ENCODE measurements at regions not wholly inside any gene's neighbourhood (a gene's known extent, or its start where the extent isn't known, plus 50 kb on each side); places are given as distances from the start of the nearest gene placed in this dataset.

- TF ChIP-seq EZH2phosphoT487 (IDR thresholded peaks at IDR 0.05; ENCODE audit: borderline replicate concordance, low read length) (no peak), CTCF (IDR thresholded peaks at IDR 0.05; ENCODE audit: low read depth, low read length, poor library complexity, severe bottlenecking) (no peak)
Observed at GRCh38 chr12:59322473-59322872, 273.4 kb upstream of the SLC16A7 start.
